ENCODE measurements at regions not wholly inside any gene's neighbourhood (a gene's known extent, or its start where the extent isn't known, plus 50 kb on each side); places are given as distances from the start of the nearest gene placed in this dataset.

GRCh38 chr5:25418978-25419377, 774.2 kb upstream of the CDH10 start:
- CTCF ChIA-PET: no interaction called here

GRCh38 chr5:25418319-25418859, 773.6 kb upstream of the CDH10 start:
- POLR2A ChIA-PET: no interaction called here
- DNase-seq (ENCODE audit: low read depth, low spot score): no peak
- peaks cover 11% of the 10 kb centered on the region for H3K9me3 ChIP-seq (ENCODE audit: control insufficient read depth, insufficient read depth, low read length)
- CTCF ChIA-PET: no interaction called here
- no peak overlapping the region for H3K4me3 ChIP-seq (ENCODE audit: low read depth, low read length)
- TF ChIP-seq, protein P1, sequence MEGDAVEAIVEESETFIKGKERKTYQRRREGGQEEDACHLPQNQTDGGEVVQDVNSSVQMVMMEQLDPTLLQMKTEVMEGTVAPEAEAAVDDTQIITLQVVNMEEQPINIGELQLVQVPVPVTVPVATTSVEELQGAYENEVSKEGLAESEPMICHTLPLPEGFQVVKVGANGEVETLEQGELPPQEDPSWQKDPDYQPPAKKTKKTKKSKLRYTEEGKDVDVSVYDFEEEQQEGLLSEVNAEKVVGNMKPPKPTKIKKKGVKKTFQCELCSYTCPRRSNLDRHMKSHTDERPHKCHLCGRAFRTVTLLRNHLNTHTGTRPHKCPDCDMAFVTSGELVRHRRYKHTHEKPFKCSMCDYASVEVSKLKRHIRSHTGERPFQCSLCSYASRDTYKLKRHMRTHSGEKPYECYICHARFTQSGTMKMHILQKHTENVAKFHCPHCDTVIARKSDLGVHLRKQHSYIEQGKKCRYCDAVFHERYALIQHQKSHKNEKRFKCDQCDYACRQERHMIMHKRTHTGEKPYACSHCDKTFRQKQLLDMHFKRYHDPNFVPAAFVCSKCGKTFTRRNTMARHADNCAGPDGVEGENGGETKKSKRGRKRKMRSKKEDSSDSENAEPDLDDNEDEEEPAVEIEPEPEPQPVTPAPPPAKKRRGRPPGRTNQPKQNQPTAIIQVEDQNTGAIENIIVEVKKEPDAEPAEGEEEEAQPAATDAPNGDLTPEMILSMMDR (IDR thresholded peaks at IDR 0.05; ENCODE audit: low read depth, low read length): no peak
- no peak overlapping the region for H3K27ac ChIP-seq (ENCODE audit: low read depth, low read length)
- no peaks in the 10 kb centered on the region for H3K27me3 ChIP-seq (ENCODE audit: control insufficient read depth, insufficient read depth, low read length)

More at GRCh38 chr5:25418978-25419377, 774.2 kb upstream of the CDH10 start:
- DNase-seq (ENCODE audit: low read depth, low spot score): no peak
- no peak overlapping the region for H3K4me3 ChIP-seq (ENCODE audit: low read depth, low read length)
- H3K9me3 ChIP-seq (ENCODE audit: control insufficient read depth, insufficient read depth, low read length): peaks cover 11% of the 10 kb centered on the region
- TF ChIP-seq, protein P1 (IDR thresholded peaks at IDR 0.05; ENCODE audit: low read depth, low read length): no peak
- POLR2A ChIA-PET: no interaction called here
- no peaks in the 10 kb centered on the region for H3K27me3 ChIP-seq (ENCODE audit: control insufficient read depth, insufficient read depth, low read length)
- H3K27ac ChIP-seq (ENCODE audit: low read depth, low read length): no peak overlapping the region

DNA sequence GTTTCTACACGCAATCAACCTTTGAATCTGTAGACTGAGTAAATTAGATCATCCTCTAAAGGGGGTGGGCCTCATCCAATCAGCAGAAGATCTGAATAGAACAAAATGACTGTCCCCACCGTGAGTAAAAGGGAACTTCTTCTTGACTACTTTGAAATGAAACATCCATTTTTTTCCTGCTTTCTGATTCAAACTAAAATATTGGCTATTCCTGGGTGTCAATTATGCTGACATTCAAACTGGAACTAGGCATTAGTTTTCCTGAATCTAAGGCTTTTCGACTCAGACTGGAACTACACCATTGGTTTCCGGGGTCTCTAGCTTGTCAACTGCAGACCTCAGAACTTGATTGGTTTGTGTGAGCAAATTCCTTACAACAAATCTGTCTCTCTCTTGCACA, 772.2 kb upstream of the CDH10 start:
- Histone ChIP-seq H3K27ac (ENCODE audit: low read depth, low read length) (no peak overlapping the region), H3K27me3 (ENCODE audit: control insufficient read depth, insufficient read depth, low read length) (no peaks in the 10 kb centered on the region), H3K9me3 (ENCODE audit: control insufficient read depth, insufficient read depth, low read length) (peaks cover 11% of the 10 kb centered on the region), H3K4me3 (ENCODE audit: low read depth, low read length) (no peak overlapping the region)
- ChIA-PET CTCF (no interaction called here), POLR2A (no interaction called here)
- DNase-seq (ENCODE audit: low read depth, low spot score): no peak
- TF ChIP-seq, protein P1 (IDR thresholded peaks at IDR 0.05; ENCODE audit: low read depth, low read length): no peak

- Histone ChIP-seq H3K27ac (ENCODE audit: low read depth, low read length) (no peak overlapping the region), H3K27me3 (ENCODE audit: control insufficient read depth, insufficient read depth, low read length) (no peaks in the 10 kb centered on the region), H3K4me3 (ENCODE audit: low read depth, low read length) (no peak overlapping the region), H3K9me3 (ENCODE audit: control insufficient read depth, insufficient read depth, low read length) (peaks cover 6% of the 10 kb centered on the region; the same call in 1 of the 2 replicates)
- no peak for DNase-seq (ENCODE audit: low read depth, low spot score)
- CTCF ChIA-PET: no interaction called here
- TF ChIP-seq, protein P1 (IDR thresholded peaks at IDR 0.05; ENCODE audit: low read depth, low read length): no peak
- POLR2A ChIA-PET: no interaction called here
These were observed 771.2 kb upstream of the CDH10 start for GRCh38 chr5:25415970-25416369.

DNA sequence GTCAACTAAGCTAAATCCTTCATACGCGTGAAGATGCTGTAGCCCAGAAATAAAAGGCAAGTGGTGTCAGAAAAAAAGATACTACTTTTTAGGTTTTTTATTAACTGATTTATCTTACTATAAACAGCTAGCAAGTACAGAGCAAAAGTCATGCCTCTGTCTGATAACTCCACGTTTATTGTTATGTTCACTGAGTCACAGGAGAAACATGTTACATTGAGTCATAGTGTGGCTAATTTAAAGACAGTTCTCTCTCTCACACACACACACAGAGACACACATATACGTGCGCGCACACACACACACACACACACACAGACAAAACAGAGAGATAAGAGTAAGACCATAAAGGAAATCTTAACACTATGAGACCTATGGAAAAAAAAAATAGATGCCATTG, 770.0 kb upstream of the CDH10 start:
- Histone ChIP-seq H3K27me3 (ENCODE audit: control insufficient read depth, insufficient read depth, low read length) (no peaks in the 10 kb centered on the region), H3K27ac (ENCODE audit: low read depth, low read length) (no peak overlapping the region), H3K4me3 (ENCODE audit: low read depth, low read length) (no peak overlapping the region), H3K9me3 (ENCODE audit: control insufficient read depth, insufficient read depth, low read length) (peaks cover 6% of the 10 kb centered on the region; the same call in 1 of the 2 replicates)
- TF ChIP-seq, protein P1 (IDR thresholded peaks at IDR 0.05; ENCODE audit: low read depth, low read length): no peak
- POLR2A ChIA-PET: no interaction called here
- CTCF ChIA-PET: no interaction called here
- DNase-seq (ENCODE audit: low read depth, low spot score): no peak

Measured in AG04450 (cell line).